OCI-LY3 (cell line): ENCODE measurements at regions not wholly inside any gene's neighbourhood (a gene's known extent, or its start where the extent isn't known, plus 50 kb on each side); places are given as distances from the start of the nearest gene placed in this dataset.

Experiments used
- CTCF ChIP-seq: fragments of 200-600, 300-600 bp; sonication (generic); IDR thresholded peaks from 2 replicates; pipeline ENCODE4 v1.5.1; 2014; ENCODE audit warnings: antibody characterized with exemption, low read length, low read depth
- EZH2phosphoT487 ChIP-seq: fragments of 200-600 bp; shearing (Covaris generic); IDR thresholded peaks from 2 replicates; pipeline ENCODE4 v1.6.1; 2018; ENCODE audit warnings: antibody characterized with exemption, mixed run types, low read depth

GRCh38 chr18:43442131-43442530, 164.8 kb upstream of the SYT4 start:
- TF ChIP-seq CTCF (no peak), EZH2phosphoT487 (no peak)
